AG04450 (cell line): ENCODE measurements at regions not wholly inside any gene's neighbourhood (a gene's known extent, or its start where the extent isn't known, plus 50 kb on each side); places are given as distances from the start of the nearest gene placed in this dataset.

ENCODE experiments used
- CTCF ChIA-PET: fragments of 300-600, 350-600 bp; formaldehyde crosslinking; extraction: SDS; loops from one replicate; lab custom pipeline; 2022; ENCODE audit warnings: antibody characterized with exemption, inconsistent platforms; lab: Charles Lee
- POLR2A ChIA-PET: fragments of 350-600 bp; formaldehyde crosslinking; extraction: SDS; loops from one replicate; lab custom pipeline; 2021; ENCODE audit warnings: antibody characterized with exemption, inconsistent platforms; lab: Yijun Ruan, JAX
- DNase-seq: peaks from one replicate; pipeline ENCODE4 v3.0.0-alpha.2; 2011; ENCODE audit warnings: low read depth, low spot score
- H3K27ac ChIP-seq: one replicate; pipeline ENCODE4 v1.5.1; 2012; ENCODE audit warnings: low read depth, low read length, control low read depth
- H3K27me3 ChIP-seq: one replicate; pipeline ENCODE4 v1.6.0; 2012; ENCODE audit warnings: low read length; ENCODE audit not compliant: control insufficient read depth, insufficient read depth
- H3K4me3 ChIP-seq: 2 replicates; pipeline ENCODE4 v1.5.1; 2011; ENCODE audit warnings: mild to moderate bottlenecking, low read depth, low read length, control low read depth
- H3K9me3 ChIP-seq: 2 replicates; pipeline ENCODE4 v1.5.1; 2012; ENCODE audit warnings: low read length; ENCODE audit not compliant: control insufficient read depth, insufficient read depth
- TF ChIP-seq, protein P1 (sequence below): IDR thresholded peaks from 2 replicates; pipeline ENCODE4 v1.5.1; 2011; ENCODE audit warnings: low read depth, low read length, control low read depth, inconsistent platforms

DNA sequence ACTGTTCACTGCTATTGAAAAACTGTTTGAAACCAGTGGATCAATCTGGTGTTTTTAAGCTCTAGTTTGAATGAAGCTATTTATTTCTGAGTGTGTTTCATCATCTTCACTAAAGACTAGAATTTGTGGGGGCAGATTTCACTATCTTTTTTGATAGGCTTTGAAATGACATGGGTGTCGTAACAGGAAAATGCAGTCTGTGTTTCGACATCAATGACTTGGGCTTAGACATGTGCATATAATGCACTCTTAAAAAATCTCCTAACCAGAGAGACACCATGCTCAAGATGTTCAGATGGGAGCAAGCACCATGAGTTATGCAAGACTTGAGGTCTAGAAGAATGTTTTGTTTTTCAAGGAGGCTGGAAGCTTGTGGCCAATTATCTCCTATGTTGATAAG, 221.6 kb downstream of the GPD2 start:
- Histone ChIP-seq H3K27me3 (no peaks in the 10 kb centered on the region), H3K9me3 (no peaks in the 10 kb centered on the region), H3K27ac (no peak overlapping the region), H3K4me3 (no peak overlapping the region)
- CTCF ChIA-PET = interaction anchor here (0.5 to 0.7 kb wide), 2 partner anchors 22 to 192 kb away, joined by 3 read pairs; no protein-coding TSS in a partner anchor
- POLR2A ChIA-PET = no interaction called here
- TF ChIP-seq, protein P1, sequence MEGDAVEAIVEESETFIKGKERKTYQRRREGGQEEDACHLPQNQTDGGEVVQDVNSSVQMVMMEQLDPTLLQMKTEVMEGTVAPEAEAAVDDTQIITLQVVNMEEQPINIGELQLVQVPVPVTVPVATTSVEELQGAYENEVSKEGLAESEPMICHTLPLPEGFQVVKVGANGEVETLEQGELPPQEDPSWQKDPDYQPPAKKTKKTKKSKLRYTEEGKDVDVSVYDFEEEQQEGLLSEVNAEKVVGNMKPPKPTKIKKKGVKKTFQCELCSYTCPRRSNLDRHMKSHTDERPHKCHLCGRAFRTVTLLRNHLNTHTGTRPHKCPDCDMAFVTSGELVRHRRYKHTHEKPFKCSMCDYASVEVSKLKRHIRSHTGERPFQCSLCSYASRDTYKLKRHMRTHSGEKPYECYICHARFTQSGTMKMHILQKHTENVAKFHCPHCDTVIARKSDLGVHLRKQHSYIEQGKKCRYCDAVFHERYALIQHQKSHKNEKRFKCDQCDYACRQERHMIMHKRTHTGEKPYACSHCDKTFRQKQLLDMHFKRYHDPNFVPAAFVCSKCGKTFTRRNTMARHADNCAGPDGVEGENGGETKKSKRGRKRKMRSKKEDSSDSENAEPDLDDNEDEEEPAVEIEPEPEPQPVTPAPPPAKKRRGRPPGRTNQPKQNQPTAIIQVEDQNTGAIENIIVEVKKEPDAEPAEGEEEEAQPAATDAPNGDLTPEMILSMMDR = no peak
- no peak for DNase-seq

DNA sequence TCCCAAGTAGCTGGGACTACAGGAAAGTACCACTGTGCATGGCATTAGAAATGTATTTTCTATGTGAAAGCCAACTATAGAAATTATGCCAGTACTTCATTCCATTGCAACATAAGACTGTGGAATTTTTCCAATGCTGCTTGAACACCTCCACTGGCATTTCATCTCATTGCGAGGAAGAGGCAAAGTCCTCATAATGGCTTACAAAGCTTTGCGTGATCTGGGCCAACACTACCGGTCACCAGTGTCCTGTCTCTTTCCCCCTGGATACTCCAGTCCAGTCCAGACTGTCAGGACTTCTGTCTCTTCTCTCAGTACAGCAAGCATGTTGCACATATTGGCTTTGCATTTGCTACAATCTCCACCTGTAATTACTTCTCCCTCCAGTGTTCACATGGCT, 223.5 kb downstream of the GPD2 start:
- ChIA-PET CTCF (no interaction called here), POLR2A (no interaction called here)
- no peak overlapping the region for H3K27ac ChIP-seq
- TF ChIP-seq, protein P1 = no peak
- no peak overlapping the region for H3K4me3 ChIP-seq
- no peak for DNase-seq
- no peaks in the 10 kb centered on the region for H3K27me3 ChIP-seq
- no peaks in the 10 kb centered on the region for H3K9me3 ChIP-seq

- no peak for DNase-seq
- Histone ChIP-seq H3K27me3 (no peaks in the 10 kb centered on the region), H3K9me3 (no peaks in the 10 kb centered on the region), H3K4me3 (no peak overlapping the region), H3K27ac (no peak overlapping the region)
- TF ChIP-seq, protein P1 = no peak
- ChIA-PET POLR2A (no interaction called here), CTCF (interaction anchor here (0.6 to 0.9 kb wide), 2 partner anchors 19 to 530 kb away, joined by 3 read pairs; no protein-coding TSS in a partner anchor)
Observed at GRCh38 chr2:156663757-156664409, 227.7 kb downstream of the GPD2 start.

GRCh38 chr2:156666130-156666785, 230.1 kb downstream of the GPD2 start:
- CTCF ChIA-PET = no interaction called here
- TF ChIP-seq, protein P1 = no peak
- Histone ChIP-seq H3K27ac (no peak overlapping the region), H3K9me3 (no peaks in the 10 kb centered on the region), H3K4me3 (no peak overlapping the region), H3K27me3 (no peaks in the 10 kb centered on the region)
- no peak for DNase-seq
- POLR2A ChIA-PET = no interaction called here

DNA sequence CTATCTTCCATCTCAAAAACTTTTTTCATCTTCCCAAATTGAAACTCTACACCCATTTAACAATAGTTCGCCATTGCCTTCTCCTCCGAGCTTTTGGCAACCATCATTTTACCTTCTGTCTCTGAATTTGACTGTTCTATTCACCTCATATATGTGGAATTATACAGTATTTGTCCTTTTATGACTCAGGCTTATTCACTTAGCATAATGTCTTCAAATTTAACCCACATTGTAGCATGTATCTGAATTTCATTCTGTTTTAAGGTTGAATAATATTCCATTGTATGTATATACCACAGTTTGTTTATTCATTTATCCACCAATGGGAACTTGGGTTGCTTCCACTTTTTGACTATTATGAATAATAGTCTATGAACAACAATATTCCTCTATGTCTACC, 233.9 kb downstream of the GPD2 start:
- H3K27ac ChIP-seq = no peak overlapping the region
- POLR2A ChIA-PET = no interaction called here
- no peaks in the 10 kb centered on the region for H3K9me3 ChIP-seq
- no peak overlapping the region for H3K4me3 ChIP-seq
- CTCF ChIA-PET = no interaction called here
- H3K27me3 ChIP-seq = no peaks in the 10 kb centered on the region
- TF ChIP-seq, protein P1 = no peak
- no peak for DNase-seq
